Uterus (tissue), 2 donors: ENCODE measurements at regions not wholly inside any gene's neighbourhood (a gene's known extent, or its start where the extent isn't known, plus 50 kb on each side); places are given as distances from the start of the nearest gene placed in this dataset.

ENCODE experiments used
- POLR2A ChIP-seq, 2 donors: fragments of 450-650 bp; IDR thresholded peaks; one replicate each; pipeline ENCODE4 v1.6.1; 2016; ENCODE audit warnings: antibody characterized with exemption in 2 of 2, mild to moderate bottlenecking in 1 of 2, moderate library complexity in 1 of 2
- TF ChIP-seq, protein P1 (sequence below), 4 experiments: fragments of 200-600 bp in 2 of 4; fragments of 450-650 bp in 2 of 4; sonication (generic) in 2 of 4; IDR thresholded peaks; one replicate each; pipeline ENCODE4 v1.5.1; 2016 to 2019; ENCODE audit warnings: antibody characterized with exemption in 4 of 4, mild to moderate bottlenecking in 2 of 4, moderate library complexity in 1 of 4

DNA sequence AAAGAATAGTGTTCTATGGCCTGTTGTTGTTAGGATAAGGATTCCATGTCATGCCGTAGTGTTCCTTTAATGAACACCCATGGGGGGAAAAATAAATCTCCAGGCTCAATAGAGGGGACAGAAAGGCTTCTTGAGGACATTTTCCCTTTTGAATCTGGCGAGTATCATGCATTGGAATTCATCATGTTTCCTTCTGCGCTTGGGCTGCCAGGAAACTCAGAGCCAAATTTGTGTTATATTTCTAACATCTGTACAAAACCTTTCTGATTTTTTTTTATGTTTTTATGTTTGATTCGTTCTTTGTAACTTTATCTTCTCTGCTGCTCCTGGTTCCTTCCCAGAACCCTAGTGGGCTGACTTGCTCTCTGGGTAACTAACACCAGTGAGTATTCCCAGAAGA, 1163.3 kb downstream of the VRK1 start:
- no peak for TF ChIP-seq POLR2A (IDR thresholded peaks at IDR 0.05)
- TF ChIP-seq, protein P1, sequence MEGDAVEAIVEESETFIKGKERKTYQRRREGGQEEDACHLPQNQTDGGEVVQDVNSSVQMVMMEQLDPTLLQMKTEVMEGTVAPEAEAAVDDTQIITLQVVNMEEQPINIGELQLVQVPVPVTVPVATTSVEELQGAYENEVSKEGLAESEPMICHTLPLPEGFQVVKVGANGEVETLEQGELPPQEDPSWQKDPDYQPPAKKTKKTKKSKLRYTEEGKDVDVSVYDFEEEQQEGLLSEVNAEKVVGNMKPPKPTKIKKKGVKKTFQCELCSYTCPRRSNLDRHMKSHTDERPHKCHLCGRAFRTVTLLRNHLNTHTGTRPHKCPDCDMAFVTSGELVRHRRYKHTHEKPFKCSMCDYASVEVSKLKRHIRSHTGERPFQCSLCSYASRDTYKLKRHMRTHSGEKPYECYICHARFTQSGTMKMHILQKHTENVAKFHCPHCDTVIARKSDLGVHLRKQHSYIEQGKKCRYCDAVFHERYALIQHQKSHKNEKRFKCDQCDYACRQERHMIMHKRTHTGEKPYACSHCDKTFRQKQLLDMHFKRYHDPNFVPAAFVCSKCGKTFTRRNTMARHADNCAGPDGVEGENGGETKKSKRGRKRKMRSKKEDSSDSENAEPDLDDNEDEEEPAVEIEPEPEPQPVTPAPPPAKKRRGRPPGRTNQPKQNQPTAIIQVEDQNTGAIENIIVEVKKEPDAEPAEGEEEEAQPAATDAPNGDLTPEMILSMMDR (IDR thresholded peaks at IDR 0.05) = no peak
